HCT116 (cell line): ENCODE measurements at regions not wholly inside any gene's neighbourhood (a gene's known extent, or its start where the extent isn't known, plus 50 kb on each side); places are given as distances from the start of the nearest gene placed in this dataset.

Experiments used
- ATAC-seq: fragments of 200-7000 bp; cut with Tn5 transposase; 2 replicates; pipeline ENCODE4 v1.9.1; 2020; ENCODE audit warnings: mild to moderate bottlenecking, moderate library complexity
- BruUV-seq: library from RNA; stranded (reverse); fragments of 400-500 nt; replicated peaks from 2 replicates; lab custom pipeline; 2021; lab: Mats Ljungman, UMichigan
- CTCF ChIA-PET: fragments of 300-600 bp; sonication (Branson Sonifier 250); formaldehyde crosslinking; loops from one replicate; lab custom pipeline; 2021; ENCODE audit warnings: antibody characterized with exemption; lab: Charles Lee
- POLR2A ChIA-PET: fragments of 300-600, 350-600 bp; sonication (Branson Sonifier 250); formaldehyde crosslinking; loops from one replicate; lab custom pipeline; 2021; ENCODE audit warnings: antibody characterized with exemption; lab: Charles Lee
- RAD21 ChIA-PET, 2 experiments: fragments of 300-600 bp; sonication (Branson Sonifier 250); formaldehyde crosslinking; loops; one replicate each; lab custom pipeline; 2023; ENCODE audit warnings: low total read pairs in 2 of 2; ENCODE audit not compliant: uncharacterized antibody in 2 of 2, unreplicated experiment in 2 of 2, low non-redundant PET in 1 of 2; lab: Charles Lee
- DNase-seq: peaks from one replicate; pipeline ENCODE4 v3.0.0-alpha.2; 2010; ENCODE audit warnings: low read depth, low spot score
- H2AFZ ChIP-seq: fragments of 200-600 bp; shearing (Covaris generic), sonication (generic); 2 replicates; pipeline ENCODE4 v1.6.1; 2017; ENCODE audit warnings: low read depth, mixed run types, mixed read lengths, antibody characterized with exemption, low read length; ENCODE audit not compliant: poor library complexity, severe bottlenecking
- H3K27ac ChIP-seq: 2 replicates; pipeline ENCODE4 v1.5.1; 2012; ENCODE audit warnings: low read depth, low read length
- H3K27me3 ChIP-seq: fragments of 200-600 bp; sonication (generic); 2 replicates; pipeline ENCODE4 v1.6.1; 2016; ENCODE audit warnings: mixed run types, low read length, mixed read lengths; ENCODE audit not compliant: insufficient read depth
- H3K36me3 ChIP-seq, 2 experiments: fragments of 200-500 bp in 1 of 2; fragments of 200-600 bp in 1 of 2; sonication (Bioruptor generic) in 1 of 2; sonication (generic) in 1 of 2; 2 replicates each; pipeline versions ENCODE4 v1.5.1 to v1.6.1; 2014 to 2016; ENCODE audit warnings: low read length in 2 of 2, inconsistent platforms in 1 of 2, mixed read lengths in 1 of 2, mixed run types in 1 of 2; ENCODE audit not compliant: insufficient read depth in 2 of 2, control insufficient read depth in 1 of 2
- H3K4me1 ChIP-seq, 2 experiments: fragments of 200-600 bp in 1 of 2; sonication (generic) in 1 of 2; 2 replicates each; pipeline versions ENCODE4 v1.5.1 to v1.6.1; 2012 to 2017; ENCODE audit warnings: low read length in 2 of 2, inconsistent platforms in 1 of 2, mild to moderate bottlenecking in 1 of 2, mixed read lengths in 1 of 2, mixed run types in 1 of 2, moderate library complexity in 1 of 2; ENCODE audit not compliant: insufficient read depth in 2 of 2, control insufficient read depth in 1 of 2
- H3K4me2 ChIP-seq: fragments of 200-600 bp; sonication (generic); 2 replicates; pipeline ENCODE4 v1.6.1; 2017; ENCODE audit warnings: mixed run types, low read length, mixed read lengths
- H3K4me3 ChIP-seq, 2 experiments: fragments of 200-600 bp in 1 of 2; sonication (generic) in 1 of 2; replicated peaks in 1 of 2; 2 replicates each; pipeline ENCODE4 v1.5.1; 2011 to 2016; ENCODE audit warnings: low read length in 2 of 2, control low read depth in 1 of 2, low read depth in 1 of 2, mild to moderate bottlenecking in 1 of 2, mixed read lengths in 1 of 2, mixed run types in 1 of 2
- H3K79me2 ChIP-seq: fragments of 200-600 bp; sonication (generic); 2 replicates; pipeline ENCODE4 v1.6.1; 2017; ENCODE audit warnings: mild to moderate bottlenecking, mixed run types, low read length, moderate library complexity, mixed read lengths; ENCODE audit not compliant: insufficient read depth
- H3K9ac ChIP-seq: fragments of 200-600 bp; sonication (generic); 2 replicates; pipeline ENCODE4 v1.6.1; 2016; ENCODE audit warnings: low read length, mixed read lengths
- H3K9me2 ChIP-seq: fragments of 200-600 bp; sonication (generic), shearing (Covaris generic); 2 replicates; pipeline ENCODE4 v1.6.1; 2017; ENCODE audit warnings: mixed run types, mild to moderate bottlenecking, moderate library complexity; ENCODE audit not compliant: insufficient read depth
- H3K9me3 ChIP-seq, 2 experiments: fragments of 200-500 bp in 1 of 2; fragments of 200-600 bp in 1 of 2; sonication (Bioruptor generic) in 1 of 2; sonication (generic) in 1 of 2; 2 replicates each; pipeline ENCODE4 v1.6.1; 2014 to 2017; ENCODE audit warnings: low read length in 2 of 2, mixed read lengths in 2 of 2, inconsistent platforms in 1 of 2, low read depth in 1 of 2, mild to moderate bottlenecking in 1 of 2, mixed run types in 1 of 2, moderate library complexity in 1 of 2; ENCODE audit not compliant: control insufficient read depth in 1 of 2, insufficient read depth in 1 of 2
- H4K20me1 ChIP-seq: fragments of 200-600 bp; sonication (generic), shearing (Covaris generic); 2 replicates; pipeline ENCODE4 v1.6.1; 2017; ENCODE audit warnings: mixed run types, mild to moderate bottlenecking, moderate library complexity; ENCODE audit not compliant: insufficient read depth
- ELF1 ChIP-seq: IDR thresholded peaks from 2 replicates; pipeline ENCODE4 v1.6.1; 2012; ENCODE audit warnings: low read depth, borderline replicate concordance
- EZH2 ChIP-seq: fragments of 200-600 bp; sonication (generic); IDR thresholded peaks from 2 replicates; pipeline ENCODE4 v1.6.1; 2017; ENCODE audit warnings: antibody characterized with exemption, mixed run types
- JUND ChIP-seq: IDR thresholded peaks from 2 replicates; pipeline ENCODE4 v1.6.1; 2012
- SIN3A ChIP-seq: IDR thresholded peaks from 2 replicates; pipeline ENCODE4 v1.6.1; 2012; ENCODE audit warnings: low read depth
- SP1 ChIP-seq: IDR thresholded peaks from 2 replicates; pipeline ENCODE4 v1.6.1; 2012; ENCODE audit warnings: low read depth
- TCF7L2 ChIP-seq: IDR thresholded peaks from 2 replicates; pipeline ENCODE4 v1.7.0; 2011; ENCODE audit warnings: borderline replicate concordance, inconsistent platforms; ENCODE audit not compliant: insufficient read depth, insufficient read length; ENCODE audit errors: extremely low read depth
- YY1 ChIP-seq: IDR thresholded peaks from 2 replicates; pipeline ENCODE4 v1.6.1; 2011; ENCODE audit warnings: low read length, low read depth, moderate library complexity, mild to moderate bottlenecking; ENCODE audit not compliant: insufficient replicate concordance; ENCODE audit errors: extremely low read depth
- intact Hi-C: fragments of 100-400 bp; cut with micrococcal nuclease; formaldehyde crosslinking; loops from 2 replicates; pipeline ENCODE4 v1.10.0; 2022

DNA sequence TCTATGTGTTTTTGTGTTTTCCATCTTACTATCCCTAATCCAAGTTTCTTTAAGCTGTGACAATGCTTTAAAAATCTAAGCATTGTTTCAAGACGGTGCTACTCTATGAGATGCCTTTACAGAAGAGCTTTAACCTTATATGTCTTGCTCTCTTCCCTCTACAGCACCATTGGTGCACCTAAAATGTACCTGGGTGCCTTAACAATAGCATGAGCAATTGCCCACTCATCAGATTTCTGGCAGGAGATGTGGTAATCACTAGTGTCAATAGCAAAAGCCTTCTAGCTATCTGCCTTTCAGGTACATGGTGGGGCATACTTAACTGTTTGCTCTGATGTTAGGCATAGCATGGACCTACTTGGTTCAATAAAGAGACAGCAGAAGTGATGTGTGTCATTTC lies 222.3 kb upstream of the KIF2A start:
- ChIA-PET CTCF (no interaction called here), POLR2A (no interaction called here), RAD21 (no interaction called here)
- Histone ChIP-seq H3K9me3 (no peaks in the 10 kb centered on the region), H3K9ac (no peak overlapping the region), H3K79me2 (no peaks in the 10 kb centered on the region), H3K4me2 (no peak overlapping the region), H3K27ac (no peak overlapping the region), H4K20me1 (no peaks in the 10 kb centered on the region), H3K27me3 (peaks cover 45% of the 10 kb centered on the region), H2AFZ (no peak overlapping the region), H3K4me3 (no peak overlapping the region), H3K4me1 (peaks cover 10 to 25% of the 10 kb centered on the region in 2 experiments), H3K9me2 (no peaks in the 10 kb centered on the region), H3K36me3 (no peaks in the 10 kb centered on the region)
- TF ChIP-seq YY1, result no peak
- TF ChIP-seq TCF7L2, result no peak
- no peak for TF ChIP-seq SIN3A
- no peak for TF ChIP-seq JUND
- ATAC-seq, result no peak
- no TSS peak for BruUV-seq
- no peak for DNase-seq
- intact Hi-C loops, result no loop called here

DNA sequence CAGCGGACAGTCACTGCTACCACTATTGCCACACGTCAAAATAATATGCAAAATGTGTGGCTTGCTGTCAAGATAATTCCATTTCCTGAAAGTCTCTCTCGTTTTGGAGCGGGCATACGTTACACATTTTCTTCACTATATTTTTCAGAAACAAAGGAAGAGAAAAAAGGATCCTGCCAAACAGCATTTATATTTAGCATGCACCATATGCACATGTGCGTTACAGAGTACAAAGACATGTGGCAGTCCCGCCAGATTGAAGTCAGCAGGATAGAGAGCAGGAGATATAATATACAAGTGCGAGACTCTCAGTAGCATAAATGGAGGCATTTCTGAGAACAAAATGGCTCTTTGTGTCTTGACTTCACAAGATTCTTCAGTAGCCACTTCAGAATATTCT lies 221.6 kb upstream of the KIF2A start:
- no peak overlapping the region for H3K27ac ChIP-seq
- CTCF ChIA-PET, result no interaction called here
- no peak overlapping the region for H3K9ac ChIP-seq
- peaks cover 41% of the 10 kb centered on the region for H3K27me3 ChIP-seq
- H2AFZ ChIP-seq, result no peak overlapping the region
- no peaks in the 10 kb centered on the region for H4K20me1 ChIP-seq
- peaks cover 10 to 25% of the 10 kb centered on the region in 2 experiments for H3K4me1 ChIP-seq
- DNase-seq (no peak), ATAC-seq (no peak)
- no peaks in the 10 kb centered on the region for H3K79me2 ChIP-seq
- RAD21 ChIA-PET, result no interaction called here
- no peak overlapping the region for H3K4me2 ChIP-seq
- no peaks in the 10 kb centered on the region for H3K9me2 ChIP-seq
- no TSS peak for BruUV-seq
- intact Hi-C loops, result no loop called here
- H3K9me3 ChIP-seq, result no peaks in the 10 kb centered on the region
- H3K36me3 ChIP-seq, result no peaks in the 10 kb centered on the region
- TF ChIP-seq SP1 (no peak), ELF1 (no peak), EZH2 (no peak), SIN3A (no peak)
- POLR2A ChIA-PET, result no interaction called here
- H3K4me3 ChIP-seq, result no peak overlapping the region
